Adrenal gland (tissue), 9 donors: ENCODE measurements at regions not wholly inside any gene's neighbourhood (a gene's known extent, or its start where the extent isn't known, plus 50 kb on each side); places are given as distances from the start of the nearest gene placed in this dataset.

ENCODE experiments used
- DNase-seq, 7 donors: peaks; one replicate each; pipeline ENCODE4 v3.0.0-alpha.2; 2019 to 2020
- H3K27ac ChIP-seq, 5 donors: fragments of 200-600 bp; sonication (generic) in 4 of 5; 1 replicate in 3 of 5; 2 replicates in 2 of 5; pipeline versions ENCODE4 v1.5.1 to v1.8.0; 2016 to 2020; ENCODE audit warnings: mild to moderate bottlenecking in 1 of 5
- H3K27me3 ChIP-seq: fragments of 200-600 bp; 2 replicates; pipeline ENCODE4 v1.8.0; 2021
- H3K36me3 ChIP-seq, 2 donors: fragments of 200-600 bp; replicated peaks in 1 of 2; 1 replicate in 1 of 2; 2 replicates in 1 of 2; pipeline versions ENCODE4 v1.5.1 to v1.8.0; 2018 to 2022
- H3K4me1 ChIP-seq, 2 donors: fragments of 200-600 bp; replicated peaks in 1 of 2; 1 replicate in 1 of 2; 2 replicates in 1 of 2; pipeline versions ENCODE4 v1.5.1 to v1.8.0; 2018 to 2021
- H3K4me3 ChIP-seq, 4 donors: fragments of 200-600 bp; sonication (generic) in 3 of 4; one replicate each; pipeline ENCODE4 v1.5.1; 2016 to 2018
- H3K9me3 ChIP-seq, 3 donors: fragments of 200-600 bp; sonication (generic) in 1 of 3; replicated peaks in 1 of 3; 1 replicate in 2 of 3; 2 replicates in 1 of 3; pipeline versions ENCODE4 v1.5.1 to v1.8.0; 2016 to 2021
- POLR2A ChIP-seq, 2 donors: fragments of 450-650 bp; IDR thresholded peaks; one replicate each; pipeline ENCODE4 v1.6.1; 2017; ENCODE audit warnings: antibody characterized with exemption in 2 of 2, mild to moderate bottlenecking in 2 of 2, moderate library complexity in 1 of 2
- WGBS, 4 donors: extraction: QIAGEN DNeasy Blood & Tissue Kit in 2 of 4; methylation state at CpG; one replicate each; pipeline versions ENCODE4 v1.1.5 to v1.1.7; 2013 to 2017; 5-methylcytosine and 5-hydroxymethylcytosine counted together
- intact Hi-C, 2 donors: fragments of 100-400 bp; cut with DNase I; formaldehyde crosslinking; loops; one replicate each; pipeline versions ENCODE4 v1.14.1 to v1.15.0; 2022 to 2023
- TF ChIP-seq, protein P1 (sequence below), 6 experiments: fragments of 450-650 bp in 4 of 6; fragments of 200-600 bp in 2 of 6; sonication (generic) in 1 of 6; IDR thresholded peaks; 1 replicate in 5 of 6; 2 replicates in 1 of 6; pipeline versions ENCODE4 v1.5.1 to v1.8.0; 2016 to 2021; ENCODE audit warnings: antibody characterized with exemption in 6 of 6, mild to moderate bottlenecking in 2 of 6, moderate library complexity in 1 of 6
- donor health status: healthy with polysubstance abuse.
- donor health status: Bipolar disorder and iron deficiency.
- donor health status: DM: yes; HTN: yes; CAD: no.
- donor health status: DM: no; HTN: no; CAD: no.
- donor health status: DM: no; HTN: no; CAD: no.

- no peaks in the 10 kb centered on the region for H3K36me3 ChIP-seq
- no peak overlapping the region for H3K27ac ChIP-seq
- no peak for DNase-seq
- intact Hi-C loops, result no loop called here
- H3K4me1 ChIP-seq, result no peaks in the 10 kb centered on the region
- no peaks in the 10 kb centered on the region for H3K27me3 ChIP-seq
- no peaks in the 10 kb centered on the region for H3K9me3 ChIP-seq
- H3K4me3 ChIP-seq, result no peak overlapping the region
- 75 to 84% (median 79%) methylated on average over 4 of the region's 4 CpGs for WGBS, 4 donors
- no peak for TF ChIP-seq POLR2A (IDR thresholded peaks at IDR 0.05)
- TF ChIP-seq, protein P1, sequence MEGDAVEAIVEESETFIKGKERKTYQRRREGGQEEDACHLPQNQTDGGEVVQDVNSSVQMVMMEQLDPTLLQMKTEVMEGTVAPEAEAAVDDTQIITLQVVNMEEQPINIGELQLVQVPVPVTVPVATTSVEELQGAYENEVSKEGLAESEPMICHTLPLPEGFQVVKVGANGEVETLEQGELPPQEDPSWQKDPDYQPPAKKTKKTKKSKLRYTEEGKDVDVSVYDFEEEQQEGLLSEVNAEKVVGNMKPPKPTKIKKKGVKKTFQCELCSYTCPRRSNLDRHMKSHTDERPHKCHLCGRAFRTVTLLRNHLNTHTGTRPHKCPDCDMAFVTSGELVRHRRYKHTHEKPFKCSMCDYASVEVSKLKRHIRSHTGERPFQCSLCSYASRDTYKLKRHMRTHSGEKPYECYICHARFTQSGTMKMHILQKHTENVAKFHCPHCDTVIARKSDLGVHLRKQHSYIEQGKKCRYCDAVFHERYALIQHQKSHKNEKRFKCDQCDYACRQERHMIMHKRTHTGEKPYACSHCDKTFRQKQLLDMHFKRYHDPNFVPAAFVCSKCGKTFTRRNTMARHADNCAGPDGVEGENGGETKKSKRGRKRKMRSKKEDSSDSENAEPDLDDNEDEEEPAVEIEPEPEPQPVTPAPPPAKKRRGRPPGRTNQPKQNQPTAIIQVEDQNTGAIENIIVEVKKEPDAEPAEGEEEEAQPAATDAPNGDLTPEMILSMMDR (IDR thresholded peaks at IDR 0.05), result no peak
Measured at GRCh38 chr18:55158570-55158969, 199.3 kb upstream of the CCDC68 start.

GRCh38 chr18:55153346-55153745 is 194.1 kb upstream of the CCDC68 start:
- no peak for DNase-seq
- no peak overlapping the region for H3K4me3 ChIP-seq
- no peaks in the 10 kb centered on the region for H3K9me3 ChIP-seq
- H3K27me3 ChIP-seq, result peaks cover 7% of the 10 kb centered on the region
- no peaks in the 10 kb centered on the region for H3K4me1 ChIP-seq
- no peak overlapping the region for H3K27ac ChIP-seq
- intact Hi-C loops, result no loop called here
- no peaks in the 10 kb centered on the region for H3K36me3 ChIP-seq
- TF ChIP-seq, protein P1 (IDR thresholded peaks at IDR 0.05), result no peak
- no peak for TF ChIP-seq POLR2A (IDR thresholded peaks at IDR 0.05)
- 71 to 75% (median 71%) methylated on average over 2 of the region's 2 CpGs for WGBS, 4 donors

- WGBS, 4 donors, result 47 to 62% (median 52%) methylated on average over 1 of the region's 1 CpG
- H3K9me3 ChIP-seq, result no peaks in the 10 kb centered on the region
- no peak overlapping the region for H3K27ac ChIP-seq
- H3K4me1 ChIP-seq, result no peaks in the 10 kb centered on the region
- H3K36me3 ChIP-seq, result no peaks in the 10 kb centered on the region
- H3K27me3 ChIP-seq, result peaks cover 11% of the 10 kb centered on the region
- TF ChIP-seq, protein P1 (IDR thresholded peaks at IDR 0.05), result no peak
- TF ChIP-seq POLR2A (IDR thresholded peaks at IDR 0.05), result no peak
- DNase-seq, result no peak
- intact Hi-C loops, result no loop called here
- no peak overlapping the region for H3K4me3 ChIP-seq
Measured at GRCh38 chr18:55152801-55153200, 193.5 kb upstream of the CCDC68 start.

DNA sequence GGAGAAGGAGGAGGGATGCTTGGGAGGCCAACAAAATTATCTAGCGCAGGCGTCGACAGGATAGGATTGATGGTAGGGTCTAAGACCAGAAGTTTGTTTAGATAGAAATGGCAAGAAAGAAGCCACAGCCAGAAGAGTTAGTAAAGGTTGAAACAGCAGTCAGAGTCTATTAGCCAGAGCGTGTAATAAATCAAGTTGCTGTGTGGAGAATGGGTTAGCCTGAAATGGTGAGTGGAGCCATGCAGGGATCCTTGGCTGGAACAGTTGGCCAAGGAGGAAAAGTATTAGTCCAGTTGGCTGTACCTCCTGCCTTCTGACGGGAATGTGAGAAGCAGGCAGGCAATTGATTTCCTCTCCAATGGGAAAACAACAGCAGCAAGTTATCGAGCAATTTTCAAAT is 190.7 kb upstream of the CCDC68 start:
- H3K4me3 ChIP-seq, result no peak overlapping the region
- intact Hi-C loops, result no loop called here
- TF ChIP-seq, protein P1 (IDR thresholded peaks at IDR 0.05), result no peak
- TF ChIP-seq POLR2A (IDR thresholded peaks at IDR 0.05), result no peak
- 51 to 62% (median 57%) methylated on average over 6 of the region's 6 CpGs for WGBS, 4 donors
- no peaks in the 10 kb centered on the region for H3K4me1 ChIP-seq
- no peak for DNase-seq
- H3K27me3 ChIP-seq, result peaks cover 11% of the 10 kb centered on the region
- H3K9me3 ChIP-seq, result no peaks in the 10 kb centered on the region
- H3K36me3 ChIP-seq, result no peaks in the 10 kb centered on the region
- no peak overlapping the region for H3K27ac ChIP-seq
